SH-SY5Y (cell line): ENCODE measurements at regions not wholly inside any gene's neighbourhood (a gene's known extent, or its start where the extent isn't known, plus 50 kb on each side); places are given as distances from the start of the nearest gene placed in this dataset.

Experiments
- GATA2 ChIP-seq: IDR thresholded peaks from 2 replicates; pipeline ENCODE4 v1.6.1; 2011; ENCODE audit warnings: mild to moderate bottlenecking, low read depth, low read length
- GATA3 ChIP-seq: IDR thresholded peaks from 2 replicates; pipeline ENCODE4 v1.6.1; 2011; ENCODE audit warnings: low read depth, mild to moderate bottlenecking, low read length, moderate library complexity

DNA sequence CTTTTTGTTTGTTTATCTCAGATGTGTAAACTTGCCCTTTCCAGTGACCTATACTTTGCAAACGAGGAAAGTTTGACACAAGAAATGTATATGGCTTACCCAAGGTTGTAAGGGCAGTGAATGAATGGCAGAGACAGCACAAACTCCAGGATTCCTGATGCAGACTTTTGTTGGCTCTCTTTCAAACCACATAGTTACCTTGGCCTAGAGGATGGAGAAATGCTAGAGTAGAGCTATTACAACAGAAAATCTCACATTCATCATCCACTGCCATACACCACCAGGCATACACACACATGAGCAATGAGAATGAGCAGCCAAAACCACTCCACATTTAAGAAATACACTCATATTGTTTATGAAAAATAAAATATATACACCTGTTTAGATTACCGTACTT lies 387.0 kb downstream of the TLR4 start:
- TF ChIP-seq GATA3, result no peak
- no peak for TF ChIP-seq GATA2
